GM11168 (cell line): ENCODE measurements at regions not wholly inside any gene's neighbourhood (a gene's known extent, or its start where the extent isn't known, plus 50 kb on each side); places are given as distances from the start of the nearest gene placed in this dataset.

Experiments
- in situ Hi-C: fragments of 300-500 bp; cut with MboI; formaldehyde crosslinking; loops from one replicate; pipeline ENCODE4 v1.12.0; 2022; ENCODE audit warnings: low sequenced_read_pairs; ENCODE audit not compliant: unreplicated experiment

- in situ Hi-C loops: no loop called here
These were observed 71.9 kb upstream of the FAM9A start for GRCh38 chrX:8873102-8873501.

- in situ Hi-C loops: no loop called here
These were observed 69.2 kb upstream of the FAM9A start for GRCh38 chrX:8870411-8870810.

GRCh38 chrX:8869812-8870211 lies 68.6 kb upstream of the FAM9A start:
- in situ Hi-C loops: no loop called here

- in situ Hi-C loops: no loop called here
These were observed 67.7 kb upstream of the FAM9A start for GRCh38 chrX:8868906-8869305.

GRCh38 chrX:8868070-8868773 lies 67.0 kb upstream of the FAM9A start:
- in situ Hi-C loops: no loop called here

GRCh38 chrX:8867406-8867805 lies 66.2 kb upstream of the FAM9A start:
- in situ Hi-C loops: no loop called here

- in situ Hi-C loops: no loop called here
These were observed 63.0 kb upstream of the FAM9A start for GRCh38 chrX:8864161-8864560.

GRCh38 chrX:8861908-8862307 lies 60.7 kb upstream of the FAM9A start:
- in situ Hi-C loops: no loop called here

GRCh38 chrX:8851231-8851886 lies 50.2 kb upstream of the FAM9A start:
- in situ Hi-C loops: no loop called here
